ENCODE measurements at regions not wholly inside any gene's neighbourhood (a gene's known extent, or its start where the extent isn't known, plus 50 kb on each side); places are given as distances from the start of the nearest gene placed in this dataset.

DNA sequence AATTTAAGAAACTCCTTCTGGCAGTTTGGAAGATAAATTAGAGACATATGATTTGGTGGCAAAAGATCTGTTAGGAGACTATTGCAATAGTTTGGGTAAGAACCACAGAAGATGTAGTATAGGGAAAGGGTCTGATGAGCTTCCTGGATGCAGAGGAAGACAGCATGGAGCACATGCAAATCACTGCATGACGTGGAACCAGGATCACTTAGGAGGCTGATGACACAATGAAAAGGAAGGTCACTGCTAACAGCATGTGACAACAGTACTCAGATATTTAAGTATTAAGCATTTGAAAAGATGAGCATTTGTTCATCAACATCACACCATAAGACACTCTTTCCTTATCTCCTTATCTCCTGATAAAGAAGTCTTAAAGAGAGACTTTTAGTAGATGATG is 167.8 kb upstream of the LDB2 start:
- no peaks in the 10 kb centered on the region for H3K27me3 ChIP-seq (ENCODE audit: insufficient read depth, low read depth)
- H3K79me2 ChIP-seq (ENCODE audit: low read depth), result no peaks in the 10 kb centered on the region
- no peak overlapping the region for H3K4me2 ChIP-seq
- H3F3A ChIP-seq (ENCODE audit: insufficient read depth, low read depth), result no peaks in the 10 kb centered on the region
- no peak overlapping the region for H2AFZ ChIP-seq
- no peaks in the 10 kb centered on the region for H3K36me3 ChIP-seq (ENCODE audit: low read depth)
- no TSS peak for BruUV-seq (replicated peaks)
- no peak for DNase-seq
- intact Hi-C loops (cut with micrococcal nuclease; ENCODE audit: unreplicated experiment), result no loop called here
- H4K20me1 ChIP-seq (ENCODE audit: insufficient read depth), result no peaks in the 10 kb centered on the region
- CTCF ChIA-PET, result no interaction called here
- H3K9me3 ChIP-seq (ENCODE audit: insufficient read depth, low read depth), result no peaks in the 10 kb centered on the region
- POLR2A ChIA-PET (ENCODE audit: unreplicated experiment), result no interaction called here
- no peak overlapping the region for H3K4me3 ChIP-seq
- no peak overlapping the region for H3K27ac ChIP-seq
- no peaks in the 10 kb centered on the region for H3K9me2 ChIP-seq (ENCODE audit: insufficient read depth)
- no peaks in the 10 kb centered on the region for H3K4me1 ChIP-seq (replicated peaks; ENCODE audit: insufficient read depth)
- no peak for TF ChIP-seq EZH2 (IDR thresholded peaks at IDR 0.05; ENCODE audit: low read depth)
- TF ChIP-seq, protein P1, sequence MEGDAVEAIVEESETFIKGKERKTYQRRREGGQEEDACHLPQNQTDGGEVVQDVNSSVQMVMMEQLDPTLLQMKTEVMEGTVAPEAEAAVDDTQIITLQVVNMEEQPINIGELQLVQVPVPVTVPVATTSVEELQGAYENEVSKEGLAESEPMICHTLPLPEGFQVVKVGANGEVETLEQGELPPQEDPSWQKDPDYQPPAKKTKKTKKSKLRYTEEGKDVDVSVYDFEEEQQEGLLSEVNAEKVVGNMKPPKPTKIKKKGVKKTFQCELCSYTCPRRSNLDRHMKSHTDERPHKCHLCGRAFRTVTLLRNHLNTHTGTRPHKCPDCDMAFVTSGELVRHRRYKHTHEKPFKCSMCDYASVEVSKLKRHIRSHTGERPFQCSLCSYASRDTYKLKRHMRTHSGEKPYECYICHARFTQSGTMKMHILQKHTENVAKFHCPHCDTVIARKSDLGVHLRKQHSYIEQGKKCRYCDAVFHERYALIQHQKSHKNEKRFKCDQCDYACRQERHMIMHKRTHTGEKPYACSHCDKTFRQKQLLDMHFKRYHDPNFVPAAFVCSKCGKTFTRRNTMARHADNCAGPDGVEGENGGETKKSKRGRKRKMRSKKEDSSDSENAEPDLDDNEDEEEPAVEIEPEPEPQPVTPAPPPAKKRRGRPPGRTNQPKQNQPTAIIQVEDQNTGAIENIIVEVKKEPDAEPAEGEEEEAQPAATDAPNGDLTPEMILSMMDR (conservative IDR thresholded peaks at IDR 0.05), result no peak

DNA sequence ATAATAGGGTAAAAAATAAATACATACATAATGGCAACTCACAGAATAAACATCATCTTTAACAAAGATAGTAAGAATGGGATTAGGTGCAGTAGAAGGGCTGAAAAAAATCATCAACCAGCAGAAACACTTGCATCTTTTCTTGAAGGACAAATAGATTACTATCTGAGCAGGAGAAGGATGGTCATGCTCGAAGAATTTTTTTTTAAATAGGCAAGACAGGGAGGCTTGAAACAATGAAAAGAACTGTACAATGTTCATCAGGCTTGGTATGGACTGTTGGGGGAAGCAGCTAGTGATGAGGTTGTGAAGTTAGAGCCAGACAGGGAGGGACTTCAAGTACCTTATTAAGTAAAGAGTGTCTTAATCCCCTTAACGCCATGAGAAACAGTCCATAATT is 167.4 kb upstream of the LDB2 start:
- H3K4me1 ChIP-seq (replicated peaks; ENCODE audit: insufficient read depth), result no peaks in the 10 kb centered on the region
- no peak overlapping the region for H3K4me3 ChIP-seq
- DNase-seq, result no peak
- no peaks in the 10 kb centered on the region for H3K9me3 ChIP-seq (ENCODE audit: insufficient read depth, low read depth)
- no peaks in the 10 kb centered on the region for H3K36me3 ChIP-seq (ENCODE audit: low read depth)
- no peak overlapping the region for H3K27ac ChIP-seq
- intact Hi-C loops (cut with micrococcal nuclease; ENCODE audit: unreplicated experiment), result no loop called here
- TF ChIP-seq EZH2 (IDR thresholded peaks at IDR 0.05; ENCODE audit: low read depth), result no peak
- TF ChIP-seq, protein P1 (conservative IDR thresholded peaks at IDR 0.05), result no peak
- POLR2A ChIA-PET (ENCODE audit: unreplicated experiment), result no interaction called here
- H3F3A ChIP-seq (ENCODE audit: insufficient read depth, low read depth), result no peaks in the 10 kb centered on the region
- H4K20me1 ChIP-seq (ENCODE audit: insufficient read depth), result no peaks in the 10 kb centered on the region
- H3K79me2 ChIP-seq (ENCODE audit: low read depth), result no peaks in the 10 kb centered on the region
- CTCF ChIA-PET, result no interaction called here
- no peaks in the 10 kb centered on the region for H3K9me2 ChIP-seq (ENCODE audit: insufficient read depth)
- H3K4me2 ChIP-seq, result no peak overlapping the region
- BruUV-seq (replicated peaks), result no TSS peak
- no peak overlapping the region for H2AFZ ChIP-seq
- no peaks in the 10 kb centered on the region for H3K27me3 ChIP-seq (ENCODE audit: insufficient read depth, low read depth)

DNA sequence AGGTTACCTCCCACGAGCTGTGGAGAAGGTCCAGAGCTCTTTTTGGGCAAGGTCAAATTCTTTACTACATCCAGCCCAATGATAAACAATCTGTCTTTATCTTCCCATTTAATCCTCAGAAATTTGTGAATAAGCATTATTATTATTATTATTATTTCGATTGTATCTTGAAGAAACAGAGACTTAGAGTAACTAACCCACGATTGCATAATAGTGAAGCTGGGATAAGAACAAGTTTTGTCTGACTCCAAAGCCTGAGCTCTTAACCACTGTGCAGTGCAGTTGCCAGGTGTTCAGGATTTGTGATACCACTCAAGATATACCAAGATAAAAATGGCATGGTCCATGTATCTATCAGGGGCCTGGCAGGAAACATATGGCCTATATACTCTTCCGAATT is 166.5 kb upstream of the LDB2 start:
- Histone ChIP-seq H3K27me3 (ENCODE audit: insufficient read depth, low read depth) (no peaks in the 10 kb centered on the region), H3K79me2 (ENCODE audit: low read depth) (no peaks in the 10 kb centered on the region), H3K4me1 (replicated peaks; ENCODE audit: insufficient read depth) (no peaks in the 10 kb centered on the region), H3K27ac (no peak overlapping the region), H3K36me3 (ENCODE audit: low read depth) (no peaks in the 10 kb centered on the region), H3F3A (ENCODE audit: insufficient read depth, low read depth) (no peaks in the 10 kb centered on the region), H3K9me2 (ENCODE audit: insufficient read depth) (no peaks in the 10 kb centered on the region), H3K4me3 (no peak overlapping the region), H3K4me2 (no peak overlapping the region), H4K20me1 (ENCODE audit: insufficient read depth) (no peaks in the 10 kb centered on the region), H2AFZ (no peak overlapping the region), H3K9me3 (ENCODE audit: insufficient read depth, low read depth) (no peaks in the 10 kb centered on the region)
- CTCF ChIA-PET, result no interaction called here
- no peak for DNase-seq
- TF ChIP-seq, protein P1 (conservative IDR thresholded peaks at IDR 0.05), result no peak
- no peak for TF ChIP-seq EZH2 (IDR thresholded peaks at IDR 0.05; ENCODE audit: low read depth)
- POLR2A ChIA-PET (ENCODE audit: unreplicated experiment), result no interaction called here
- no TSS peak for BruUV-seq (replicated peaks)
- intact Hi-C loops (cut with micrococcal nuclease; ENCODE audit: unreplicated experiment), result no loop called here
